Cerebellar nuclear complex (tissue), 1 donor: ENCODE measurements at regions not wholly inside any gene's neighbourhood (a gene's known extent, or its start where the extent isn't known, plus 50 kb on each side); places are given as distances from the start of the nearest gene placed in this dataset.

Experiments
- DNase-seq, 2 experiments: peaks; one replicate each; lab custom pipeline; 2025; lab: John Stamatoyannopoulos, UW

DNA sequence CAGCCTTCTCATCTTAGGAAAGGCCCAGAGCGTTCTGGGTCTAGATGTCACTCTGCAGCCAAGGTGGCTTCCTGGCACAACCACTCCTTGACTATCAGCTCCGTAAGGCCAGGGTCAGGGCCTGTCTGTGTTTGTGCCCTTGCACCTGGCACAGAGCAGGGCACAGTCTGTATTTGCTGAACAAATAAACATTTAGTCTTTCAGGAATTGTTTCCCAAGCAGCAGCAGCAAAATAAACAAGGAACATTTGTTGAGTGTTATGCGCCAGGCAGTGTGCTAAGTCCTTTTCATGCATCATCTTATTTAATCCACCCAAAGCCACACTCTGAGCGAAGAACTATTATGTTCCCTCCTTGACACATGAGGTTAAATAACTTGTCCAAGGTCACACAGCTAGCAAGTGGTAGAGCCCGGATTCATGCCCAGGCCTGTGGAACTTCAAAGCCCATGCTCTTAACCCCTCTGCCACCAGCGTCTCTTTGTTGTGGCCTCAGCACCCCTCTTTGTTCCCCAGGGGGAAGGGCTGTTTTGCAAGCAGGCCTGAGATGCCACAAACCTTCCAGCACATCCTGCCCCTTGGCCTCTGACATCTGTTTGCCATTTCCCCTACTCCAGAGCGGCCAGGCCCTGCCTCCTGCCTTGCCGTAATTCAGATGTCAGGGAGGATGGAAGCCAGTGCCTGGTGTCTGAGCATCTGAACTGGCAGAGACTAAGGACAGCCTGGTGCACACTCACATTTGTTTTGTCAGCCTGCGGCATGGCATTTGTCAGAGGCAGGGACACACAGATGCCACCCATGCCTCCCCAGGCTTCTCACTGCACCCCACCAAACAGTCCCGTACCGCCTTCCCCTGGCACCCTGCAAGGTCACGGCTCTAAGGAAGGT is 325.8 kb upstream of the ZMIZ1 start:
- no peak for DNase-seq

DNA sequence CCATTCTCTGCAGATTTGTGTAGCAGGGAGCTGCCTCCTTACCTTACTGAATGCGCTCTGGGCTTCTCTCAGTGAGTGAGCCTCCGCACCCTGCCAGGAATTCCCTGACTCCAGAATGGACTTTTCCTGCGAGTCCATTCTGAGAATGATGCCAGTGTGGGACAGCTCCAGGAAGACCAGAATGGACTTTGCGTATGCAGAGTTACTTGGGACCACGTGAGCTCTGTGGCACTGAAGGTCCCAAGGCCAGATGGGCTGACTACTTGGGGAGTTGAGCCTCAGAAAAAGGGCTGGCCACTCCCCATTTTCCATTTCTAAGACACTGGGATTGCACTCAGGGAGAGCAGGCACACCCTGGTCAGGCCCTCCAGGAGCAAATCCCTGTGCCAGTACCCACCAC is 324.7 kb upstream of the ZMIZ1 start:
- DNase-seq: no peak

DNA sequence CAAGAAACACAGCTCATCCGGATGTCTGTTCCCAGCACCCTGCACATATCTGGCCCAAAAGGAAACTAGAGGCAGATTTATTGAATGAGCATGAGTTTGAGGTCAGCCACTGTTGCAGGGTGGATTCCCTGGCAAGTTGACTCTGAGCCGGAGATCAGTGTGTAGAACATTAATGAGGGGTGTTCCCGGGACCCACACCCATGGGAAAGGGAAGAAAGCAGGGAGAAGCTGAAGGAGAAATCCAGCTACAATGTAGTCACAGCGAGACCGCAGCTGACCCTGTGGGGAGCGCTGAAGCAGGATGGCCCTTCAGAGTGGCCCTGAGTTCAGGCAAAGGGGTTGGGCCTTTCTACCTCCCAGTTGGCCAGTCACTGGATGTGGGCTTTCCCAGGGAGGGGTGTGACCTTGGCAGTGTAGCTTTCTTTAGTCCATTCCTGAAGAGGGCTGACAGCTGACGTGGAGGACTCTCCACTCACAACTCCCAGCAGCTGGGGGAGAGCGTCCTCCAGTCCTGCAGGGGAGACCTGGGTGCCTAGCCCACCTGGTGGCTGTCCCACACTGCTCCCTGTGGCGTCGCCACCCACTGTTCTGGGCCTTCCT is 324.2 kb upstream of the ZMIZ1 start:
- DNase-seq: no peak

DNA sequence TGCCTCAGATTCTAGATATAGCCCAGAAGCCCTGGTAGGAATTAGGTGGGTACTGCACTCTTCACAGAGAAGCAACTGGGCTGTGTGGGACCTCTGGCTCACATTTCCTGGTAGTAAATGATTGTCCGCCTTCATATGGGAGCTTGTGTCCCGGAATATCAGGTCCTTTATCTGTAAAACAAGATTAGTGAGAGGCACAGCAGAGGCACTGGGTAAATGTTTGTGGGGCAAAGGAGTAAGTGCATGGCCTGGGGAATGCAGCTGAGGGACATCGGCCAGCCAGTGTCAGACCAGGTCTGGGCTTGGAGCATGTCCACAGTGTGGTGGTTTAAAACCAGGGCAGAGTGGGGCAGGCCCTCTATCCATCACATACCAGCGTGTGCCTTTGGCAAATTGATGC is 323.3 kb upstream of the ZMIZ1 start:
- no peak for DNase-seq

DNA sequence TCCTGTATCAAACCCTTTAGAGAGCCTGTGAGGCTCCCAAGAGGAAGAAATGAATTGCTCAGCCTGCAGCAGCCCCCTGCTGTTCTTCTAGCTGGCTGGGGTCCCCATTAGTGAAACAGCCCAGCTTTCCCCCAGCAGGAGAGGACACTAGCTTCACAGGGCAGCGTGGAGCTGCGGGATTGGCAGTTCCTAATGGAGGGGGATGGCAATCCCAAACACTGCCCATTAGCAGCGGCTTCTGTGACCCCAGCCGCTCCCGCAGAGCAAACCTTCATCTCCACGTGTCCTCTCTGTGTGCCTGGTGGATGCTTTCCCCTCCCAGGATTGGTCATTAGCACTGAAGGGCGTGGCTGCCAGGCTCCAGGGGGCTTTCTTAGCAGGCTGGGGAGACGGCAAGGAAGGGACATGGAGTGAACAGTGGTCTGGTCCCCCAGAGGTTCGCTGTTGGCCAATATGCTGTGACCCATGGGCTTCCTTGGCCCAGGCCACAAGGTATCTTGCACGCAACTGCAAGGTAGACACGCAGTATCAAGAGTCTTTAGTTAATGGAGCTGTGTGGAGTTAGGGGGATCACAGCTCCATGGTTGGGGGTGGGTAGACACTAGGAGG is 322.5 kb upstream of the ZMIZ1 start:
- no peak for DNase-seq

DNA sequence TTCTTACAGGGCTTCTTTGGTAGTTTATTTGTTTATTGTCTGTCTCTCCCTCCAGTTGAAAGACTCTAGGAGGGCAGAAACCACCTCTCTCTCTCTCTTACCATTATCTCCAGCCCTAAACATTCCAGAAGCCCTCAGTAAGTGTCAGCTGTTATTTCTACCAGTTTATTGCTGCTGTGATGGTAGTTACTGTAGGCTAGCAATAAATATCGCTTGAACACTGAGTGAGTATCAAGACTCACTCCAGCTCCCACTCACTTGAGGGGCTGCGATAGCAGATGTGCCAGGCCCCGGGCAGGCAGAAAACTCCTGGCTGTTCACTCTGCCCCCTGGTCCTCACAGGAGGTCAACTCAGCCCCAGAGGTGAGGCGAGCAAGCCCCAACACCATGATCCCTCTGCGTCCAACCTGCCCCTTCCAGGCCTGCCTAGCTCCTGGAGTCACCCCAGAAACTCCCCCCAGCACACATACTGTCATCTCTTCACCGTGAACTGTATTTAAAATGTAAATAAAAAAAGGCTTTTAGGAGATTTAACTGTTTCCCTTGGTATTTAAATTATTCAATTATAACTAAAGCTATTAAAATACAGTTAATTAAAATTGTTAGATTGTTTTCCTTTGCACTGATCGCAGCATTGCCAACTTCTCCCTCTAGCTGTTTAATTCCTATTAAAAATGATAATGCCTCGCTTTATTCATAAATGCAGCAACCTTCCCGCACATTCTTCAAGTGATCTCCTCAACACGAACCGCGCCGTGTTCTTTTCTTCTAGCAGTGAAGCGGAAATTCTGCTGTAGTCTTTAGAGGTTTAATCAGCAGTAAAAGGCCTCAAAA is 321.1 kb upstream of the ZMIZ1 start:
- no peak for DNase-seq

DNA sequence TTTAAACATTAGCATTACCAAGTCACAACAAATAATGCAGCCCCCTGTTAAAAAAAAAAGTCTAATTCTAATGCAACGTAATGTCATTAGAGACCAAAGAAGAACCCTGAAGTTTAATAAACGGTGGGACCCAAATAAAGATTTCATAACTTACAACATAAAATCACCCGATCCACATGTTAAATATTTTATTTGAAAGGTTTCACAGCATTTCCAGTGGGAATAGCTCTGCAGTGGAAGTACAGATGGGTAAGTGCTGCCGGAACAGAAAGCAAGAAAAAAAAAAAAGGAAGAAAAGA is 320.6 kb upstream of the ZMIZ1 start:
- no peak for DNase-seq

DNA sequence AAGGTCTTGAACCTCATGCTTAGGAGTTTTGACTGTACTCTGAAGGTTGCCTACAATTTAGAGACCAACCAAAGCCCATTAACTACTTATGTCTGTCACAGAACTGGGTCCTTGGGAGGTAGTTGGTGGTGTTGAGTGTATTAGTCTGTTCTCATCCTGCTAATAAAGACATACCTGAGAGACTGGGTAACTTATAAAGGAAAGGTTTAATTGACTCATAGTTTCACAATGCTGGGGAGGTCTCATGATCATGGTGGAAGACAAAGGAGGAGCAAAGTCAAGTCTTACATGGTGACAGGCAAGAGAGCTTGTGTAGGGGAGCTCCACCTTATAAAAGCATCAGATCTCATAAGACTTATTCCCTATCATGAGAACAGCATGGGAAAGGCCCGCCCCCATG is 319.6 kb upstream of the ZMIZ1 start:
- no peak for DNase-seq

DNA sequence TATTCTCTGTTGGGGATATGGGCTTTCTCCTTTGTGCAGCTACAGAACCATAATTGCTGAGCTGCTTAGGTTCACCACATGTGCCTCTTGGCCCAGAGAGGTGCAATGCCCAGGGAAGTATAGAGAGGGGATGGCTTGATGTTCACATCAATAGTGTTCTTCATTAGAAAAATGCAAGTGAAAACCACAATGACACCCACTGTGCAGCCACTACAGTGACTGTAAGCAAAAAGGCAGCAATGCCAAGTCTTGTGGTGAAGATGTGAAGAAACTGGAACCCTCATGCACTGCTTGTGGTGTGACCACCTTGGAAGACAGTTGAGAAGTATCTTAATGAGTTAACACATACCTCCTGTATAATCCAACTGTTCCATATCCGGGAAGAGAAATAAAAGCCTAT is 318.9 kb upstream of the ZMIZ1 start:
- DNase-seq: no peak

DNA sequence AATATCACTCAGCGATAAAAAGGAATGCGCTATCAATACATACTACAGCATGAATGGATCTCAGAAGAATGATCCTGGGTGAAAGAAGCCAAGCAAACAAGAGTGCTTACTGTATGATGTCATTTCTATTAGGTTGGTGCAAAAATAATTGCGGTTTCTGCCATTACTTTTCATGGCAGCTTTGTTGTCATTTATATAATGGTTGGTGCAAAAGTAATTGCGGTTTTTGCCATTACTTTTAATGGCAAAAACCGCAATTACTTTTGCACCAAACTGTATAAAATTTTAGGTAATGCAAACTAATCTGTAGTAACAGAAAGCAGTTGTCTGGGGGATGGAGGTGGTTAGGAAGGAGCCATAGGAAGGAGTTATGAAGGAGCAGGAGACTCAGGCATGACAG is 318.3 kb upstream of the ZMIZ1 start:
- no peak for DNase-seq

DNA sequence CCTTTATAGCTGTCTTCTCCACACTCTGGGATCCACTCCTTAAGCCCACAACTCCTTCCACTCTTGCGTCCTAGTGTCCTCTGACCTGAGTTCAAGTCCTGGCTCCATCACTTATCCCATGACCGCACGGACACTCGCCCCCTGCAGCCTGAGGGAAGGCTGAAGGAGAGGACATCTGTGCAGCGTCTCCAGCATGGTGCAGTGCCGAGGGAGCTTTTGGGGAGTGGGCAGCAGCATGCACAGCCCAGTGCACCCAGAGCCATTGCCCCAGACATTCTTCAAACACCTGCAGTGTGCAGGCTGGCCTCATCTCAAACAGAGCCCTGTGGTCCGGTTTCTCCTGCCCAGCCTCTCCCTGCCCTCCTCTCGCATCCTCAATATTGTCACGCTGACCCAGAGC is 317.1 kb upstream of the ZMIZ1 start:
- DNase-seq: no peak

DNA sequence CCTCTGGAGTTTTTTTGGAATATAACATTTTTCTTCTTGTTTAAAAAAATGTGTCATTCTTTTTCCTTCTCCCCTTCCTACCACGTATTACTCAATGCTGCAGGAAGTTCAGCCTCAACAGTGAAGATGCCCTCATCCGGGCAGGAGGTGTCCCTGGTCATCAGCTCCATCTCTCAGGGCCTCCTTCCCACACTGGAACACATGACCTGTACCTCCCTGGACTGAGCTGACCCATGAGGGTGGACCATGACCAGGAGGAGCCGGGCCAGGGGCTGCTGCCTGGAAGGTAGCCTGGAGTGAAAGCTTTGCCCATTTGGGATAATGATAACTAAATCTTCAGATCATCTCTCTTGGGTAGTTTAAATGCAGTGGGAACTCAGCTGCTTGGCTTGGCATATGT is 316.5 kb upstream of the ZMIZ1 start:
- no peak for DNase-seq

DNA sequence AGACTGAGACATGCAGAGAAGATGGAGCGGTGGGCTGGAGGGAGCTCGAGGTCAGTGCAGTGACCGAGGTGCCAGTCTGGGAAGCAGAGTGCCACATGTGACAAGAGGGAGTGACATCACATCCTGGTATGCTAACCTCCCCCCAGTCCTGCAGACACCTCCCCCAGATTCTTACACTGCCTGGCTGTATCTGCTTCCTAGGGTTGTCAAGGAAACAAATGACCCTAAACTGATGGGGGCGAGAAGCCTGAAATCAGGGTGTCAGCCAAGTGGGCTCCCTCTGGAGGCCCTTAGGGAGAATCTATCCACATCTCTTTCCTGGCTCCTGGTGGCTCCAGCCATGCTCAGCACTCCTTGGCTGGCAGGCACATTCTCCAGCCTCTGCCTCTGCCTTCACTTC is 316.1 kb upstream of the ZMIZ1 start:
- no peak for DNase-seq

DNA sequence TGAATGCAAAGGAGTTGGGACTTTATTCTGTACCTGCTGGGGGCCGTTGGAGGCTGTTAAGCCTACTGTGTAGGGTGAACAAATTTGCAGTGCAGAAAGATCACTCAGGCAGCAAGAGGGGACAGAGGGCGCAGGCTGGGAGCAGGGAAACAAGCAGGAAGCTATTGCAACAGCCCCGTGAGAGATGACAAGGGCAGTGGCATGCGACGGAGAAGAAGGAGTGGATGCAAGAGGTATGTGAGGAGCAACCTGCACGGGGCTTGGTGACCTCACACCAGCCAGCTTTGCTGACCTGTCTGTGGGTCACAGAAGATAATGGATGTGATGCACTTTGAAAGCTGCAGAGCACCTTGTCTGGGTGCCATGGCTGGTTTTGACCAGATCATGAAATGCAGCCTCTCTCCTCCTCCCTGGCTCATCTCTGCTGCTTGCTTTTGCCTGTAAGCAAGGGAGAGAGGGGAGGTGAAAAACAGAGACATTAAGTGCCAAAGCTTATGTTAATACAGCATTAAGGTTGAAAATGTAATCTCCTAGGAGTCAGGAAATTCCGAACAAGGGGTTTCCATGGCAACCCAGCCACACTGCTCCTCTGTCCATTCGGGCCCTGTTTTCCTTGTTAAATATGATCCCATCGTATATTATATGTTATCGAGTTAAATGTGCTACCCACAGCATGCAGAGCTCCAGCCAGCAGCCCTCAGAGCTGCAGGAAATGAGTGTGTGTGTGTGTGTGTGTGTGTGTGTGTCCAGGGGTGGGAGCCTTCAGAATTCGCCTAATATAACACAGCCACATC is 314.3 kb upstream of the ZMIZ1 start:
- DNase-seq: no peak

DNA sequence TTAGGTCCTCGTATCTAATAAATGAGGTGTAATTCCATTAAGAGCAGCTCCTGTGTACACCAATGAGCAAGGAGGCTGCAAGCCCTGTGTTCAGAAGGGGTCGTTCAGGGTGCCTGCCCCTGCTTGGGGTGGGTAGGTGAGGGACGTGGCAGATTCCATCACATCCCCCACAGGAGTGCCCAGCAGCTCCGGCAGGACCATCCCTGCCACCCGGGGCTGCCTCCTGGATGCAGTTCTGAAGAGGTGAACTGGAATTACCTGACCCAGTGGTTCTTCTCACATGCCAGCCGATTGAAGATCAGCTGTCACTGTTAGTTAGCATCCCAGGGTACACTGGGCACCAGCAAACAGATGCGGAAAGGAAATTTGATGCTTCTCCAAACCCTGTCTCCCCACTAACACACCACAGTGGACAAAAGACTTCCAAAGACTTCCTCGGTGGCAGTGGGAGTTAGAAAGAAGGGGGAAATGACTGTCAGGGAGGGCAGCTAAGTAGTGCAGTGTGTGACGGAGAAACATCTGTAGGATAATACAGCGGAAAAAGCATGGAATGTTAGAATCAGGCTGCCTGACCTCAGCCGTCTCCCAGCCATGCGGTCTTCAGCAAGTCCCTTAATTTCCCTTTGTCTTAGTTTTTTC is 313.6 kb upstream of the ZMIZ1 start:
- DNase-seq: no peak

DNA sequence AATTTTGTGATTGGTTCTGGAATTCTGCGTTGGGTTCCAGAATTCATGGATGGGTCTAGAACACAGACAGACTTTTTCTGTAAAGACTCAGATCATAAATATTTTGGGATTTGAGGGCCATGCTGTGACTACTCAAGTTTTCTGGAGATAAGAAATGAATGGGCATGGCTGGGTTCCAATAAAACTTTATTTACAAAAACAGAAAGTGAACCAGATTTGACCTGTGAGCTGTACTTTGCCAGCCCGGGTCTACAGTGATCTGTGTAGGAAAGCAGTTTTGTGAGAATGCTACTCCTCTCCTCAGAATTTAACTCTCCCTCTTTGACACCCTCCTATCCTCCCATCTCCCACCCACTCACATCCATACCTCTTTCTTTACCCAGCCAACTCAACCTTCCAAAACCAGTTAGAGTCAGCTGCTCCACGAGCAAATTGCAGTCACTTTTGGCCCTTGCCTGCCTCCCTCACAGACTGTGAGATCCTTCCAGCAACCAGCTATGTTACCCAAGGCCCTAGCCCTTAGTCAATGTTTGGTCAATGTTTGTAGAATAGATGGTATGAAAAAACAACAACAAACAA is 312.8 kb upstream of the ZMIZ1 start:
- DNase-seq: no peak

DNA sequence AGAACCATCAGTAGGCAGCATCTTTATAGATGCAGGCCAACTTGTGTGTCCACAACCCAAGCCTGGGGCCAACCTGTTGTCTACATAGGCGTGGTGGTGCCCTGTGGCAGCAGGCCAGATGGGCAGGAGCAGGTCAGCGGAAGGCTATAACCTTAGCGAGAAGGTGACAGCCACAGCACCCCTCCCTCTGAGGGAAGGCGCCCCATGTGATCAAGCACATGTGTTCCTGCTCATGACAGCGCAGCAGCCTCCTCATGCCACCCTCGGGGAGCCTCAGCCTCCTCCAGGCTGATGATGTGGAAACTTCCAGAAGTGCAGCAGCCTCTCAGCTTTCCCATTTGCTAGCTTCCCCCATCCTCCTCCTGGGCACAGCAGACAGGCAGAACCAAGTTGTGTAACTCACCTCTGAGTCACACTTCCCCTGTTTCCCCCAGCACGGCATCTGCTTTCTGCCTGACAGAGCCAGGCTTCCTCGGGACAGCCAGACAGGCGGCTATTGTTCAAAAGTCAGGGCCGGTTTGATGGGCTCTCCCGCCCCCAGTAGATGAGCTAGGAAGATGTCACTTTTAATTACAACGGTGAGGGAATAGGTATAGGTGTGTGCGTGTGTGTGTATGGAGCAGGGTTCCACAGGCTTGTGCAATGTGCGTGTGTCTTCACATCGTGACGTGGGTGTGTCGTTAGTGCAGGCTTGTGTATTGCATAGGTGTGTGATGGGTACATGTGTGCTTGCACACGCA is 312.0 kb upstream of the ZMIZ1 start:
- DNase-seq: no peak

DNA sequence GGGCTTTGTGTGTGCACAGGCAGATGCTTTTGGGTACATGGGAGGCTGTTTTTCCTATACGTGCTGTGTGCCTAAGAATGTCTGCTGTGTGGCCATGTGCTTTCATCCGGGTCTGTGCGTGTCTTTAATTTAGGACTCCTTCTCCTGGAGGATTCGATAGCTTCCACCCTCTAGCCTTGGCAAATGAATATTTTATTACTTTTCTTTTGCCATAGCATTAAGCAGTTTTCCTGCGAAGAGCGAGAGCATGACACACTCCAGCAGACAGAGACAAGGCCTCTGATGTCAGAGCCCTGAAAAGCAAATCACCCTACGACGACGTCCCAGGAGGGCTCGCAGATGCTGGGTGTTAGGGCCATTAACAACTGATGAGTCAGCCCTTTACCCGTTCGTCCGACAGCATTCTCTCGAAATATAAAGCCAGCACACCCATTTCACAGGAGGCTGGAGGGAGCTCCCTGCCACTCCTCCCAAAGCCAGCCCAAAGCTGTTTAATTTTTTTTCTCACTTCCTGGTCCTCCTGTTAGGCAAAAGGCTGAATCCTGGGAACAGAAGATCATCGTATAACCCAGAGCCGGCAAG is 311.3 kb upstream of the ZMIZ1 start:
- no peak for DNase-seq

DNA sequence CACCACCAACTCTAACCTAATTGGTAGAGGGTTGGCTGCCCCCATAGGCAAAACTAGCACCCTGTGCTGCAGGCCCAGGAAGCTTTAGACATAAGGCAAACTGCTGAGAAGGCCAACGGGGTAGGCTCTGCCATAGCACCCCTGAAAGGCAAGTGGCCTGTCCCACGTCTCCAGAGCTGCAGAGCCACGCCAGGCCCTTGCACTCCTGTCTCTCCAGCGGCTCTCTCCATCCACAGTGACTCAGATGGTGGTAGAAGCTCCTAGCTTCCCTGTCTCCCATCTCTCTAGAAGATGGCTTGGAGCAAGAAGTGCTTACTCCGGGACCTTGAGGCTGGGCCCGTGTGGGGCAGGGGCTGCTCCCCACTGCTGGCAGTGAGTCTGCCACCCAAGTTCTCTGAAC is 310.6 kb upstream of the ZMIZ1 start:
- no peak for DNase-seq
